T-helper 1 cell treated with Interleukin-12 subunit alpha and Interleukin-12 subunit beta and Interleukin-4 antibody, amounts not matched to agents 30 μg/mL and 1 μg/mL, for 36 hours (primary cell): ENCODE measurements at regions not wholly inside any gene's neighbourhood (a gene's known extent, or its start where the extent isn't known, plus 50 kb on each side); places are given as distances from the start of the nearest gene placed in this dataset.
"Not testable (repeated sequence)": the region's sequence is repeated elsewhere in the genome, so short reads cannot be mapped to it uniquely, and the experiment has no call there.

ENCODE experiments used
- H3K27ac Mint-ChIP-seq: one replicate; pipeline ENCODE4 v1.8.0; 2021; ENCODE audit warnings: mild to moderate bottlenecking, mixed read lengths
- H3K27me3 Mint-ChIP-seq: one replicate; pipeline ENCODE4 v1.8.0; 2021; ENCODE audit warnings: low read depth, mixed read lengths
- H3K36me3 Mint-ChIP-seq: one replicate; pipeline ENCODE4 v1.8.0; 2021; ENCODE audit warnings: low read depth, mixed read lengths
- H3K4me1 Mint-ChIP-seq: one replicate; pipeline ENCODE4 v1.8.0; 2021; ENCODE audit warnings: low read depth, mixed read lengths
- H3K4me3 Mint-ChIP-seq: one replicate; pipeline ENCODE4 v1.8.0; 2021; ENCODE audit warnings: mild to moderate bottlenecking, moderate library complexity, mixed read lengths
- H3K9me3 Mint-ChIP-seq: one replicate; pipeline ENCODE4 v1.8.0; 2021; ENCODE audit warnings: mixed read lengths

DNA sequence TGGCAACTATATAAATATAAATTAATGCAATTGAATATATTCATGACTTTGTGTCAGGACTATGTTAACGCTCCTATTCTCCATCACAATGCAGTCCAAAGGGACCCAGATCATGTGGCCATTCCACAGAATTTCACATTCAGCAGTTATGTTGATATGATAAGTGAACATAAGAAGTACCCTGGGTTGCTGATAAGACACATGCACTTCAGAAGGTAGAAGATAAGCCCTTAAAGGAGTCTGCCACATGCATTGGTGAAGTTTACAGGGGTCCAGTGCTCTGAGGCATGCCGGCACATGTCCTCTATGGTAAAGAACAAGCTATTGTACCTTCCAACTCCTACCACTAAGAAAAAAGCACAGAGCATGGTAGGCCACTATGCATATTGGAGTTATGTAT is 76.4 kb downstream of the PHAX start:
- peaks cover 21% of the 10 kb centered on the region for H3K4me1 Mint-ChIP-seq
- H3K36me3 Mint-ChIP-seq: no peaks in the 10 kb centered on the region
- no peaks in the 10 kb centered on the region for H3K27me3 Mint-ChIP-seq
- no peak overlapping the region for H3K27ac Mint-ChIP-seq
- H3K9me3 Mint-ChIP-seq: peaks cover under 1% of the 10 kb centered on the region
- H3K4me3 Mint-ChIP-seq: no peak overlapping the region

DNA sequence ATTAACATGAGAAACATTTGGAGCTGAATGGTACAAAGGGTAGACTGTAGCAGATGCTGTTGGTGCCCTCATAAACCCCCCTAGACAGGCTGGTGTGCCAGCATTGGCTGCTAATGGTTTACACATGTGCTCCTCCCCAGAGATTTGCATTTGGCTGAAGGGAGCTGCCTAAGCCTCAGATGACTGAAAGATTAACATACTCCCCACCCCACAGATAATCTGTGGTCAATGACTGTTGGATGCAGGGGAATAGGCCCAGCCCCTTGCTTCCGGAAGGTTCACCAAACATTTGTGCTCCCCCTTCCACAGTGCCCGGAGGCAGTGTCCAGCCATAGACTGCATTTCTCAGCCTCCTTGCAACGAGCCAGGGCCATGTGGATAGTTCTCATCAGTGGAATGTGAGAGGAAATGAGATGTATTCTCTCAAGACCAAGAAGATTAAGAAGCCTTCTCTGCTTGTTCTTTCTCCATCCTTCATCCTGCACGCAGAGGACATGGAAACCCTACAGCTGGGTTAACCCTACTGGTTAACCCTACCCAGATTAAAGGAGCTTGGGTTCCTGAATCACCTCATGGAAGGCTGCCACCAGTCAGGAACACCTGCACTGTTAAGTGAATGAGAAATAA is 79.6 kb downstream of the PHAX start:
- H3K4me1 Mint-ChIP-seq: peaks cover 28% of the 10 kb centered on the region
- H3K36me3 Mint-ChIP-seq: no peaks in the 10 kb centered on the region
- H3K4me3 Mint-ChIP-seq: no peak overlapping the region
- H3K27me3 Mint-ChIP-seq: no peaks in the 10 kb centered on the region
- H3K9me3 Mint-ChIP-seq: no peaks in the 10 kb centered on the region
- no peak overlapping the region for H3K27ac Mint-ChIP-seq

DNA sequence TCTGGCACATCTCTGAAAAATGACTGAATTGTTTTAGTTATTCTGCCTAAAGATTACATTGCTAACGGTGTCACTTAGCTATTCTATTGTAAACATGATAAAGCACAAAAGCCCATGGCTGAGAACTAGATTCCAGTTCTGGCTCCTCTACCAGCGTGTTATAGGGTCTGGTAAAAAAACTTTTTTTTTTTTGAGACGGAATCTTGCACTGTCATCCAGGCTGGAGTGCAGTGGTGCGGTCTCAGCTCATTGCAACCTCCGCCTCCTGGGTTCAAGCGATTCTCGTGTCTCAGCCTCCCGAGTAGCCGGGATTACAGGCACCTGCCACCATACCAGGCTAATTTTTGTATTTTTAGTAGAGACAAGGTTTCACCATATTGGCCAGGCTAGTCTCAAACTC is 80.6 kb downstream of the PHAX start:
- not testable (repeated sequence) for H3K27me3 Mint-ChIP-seq, H3K9me3 Mint-ChIP-seq, H3K27ac Mint-ChIP-seq, H3K36me3 Mint-ChIP-seq, H3K4me3 Mint-ChIP-seq
- H3K4me1 Mint-ChIP-seq: peaks cover 29% of the 10 kb centered on the region

DNA sequence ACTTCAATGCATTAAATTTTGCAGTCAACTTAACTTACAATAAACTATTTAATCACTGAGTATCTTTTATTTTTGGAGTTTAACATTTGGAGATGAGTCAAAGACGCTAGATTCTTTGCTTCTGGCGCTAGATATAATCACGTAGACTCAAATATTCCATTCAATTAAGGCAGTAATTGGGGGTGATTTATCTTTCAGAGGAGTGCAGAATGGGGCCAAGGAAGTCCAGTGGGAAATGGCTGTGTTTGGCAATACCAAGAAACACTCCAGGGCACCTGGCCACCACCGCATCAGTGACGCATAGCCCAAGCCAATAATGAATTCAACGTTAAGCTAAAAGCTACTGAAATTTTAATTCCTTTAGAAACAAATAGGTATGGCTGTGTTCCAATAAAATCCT is 81.2 kb downstream of the PHAX start:
- peaks cover 30% of the 10 kb centered on the region for H3K4me1 Mint-ChIP-seq
- no peak overlapping the region for H3K4me3 Mint-ChIP-seq
- no peaks in the 10 kb centered on the region for H3K36me3 Mint-ChIP-seq
- H3K27ac Mint-ChIP-seq: no peak overlapping the region
- H3K27me3 Mint-ChIP-seq: no peaks in the 10 kb centered on the region
- no peaks in the 10 kb centered on the region for H3K9me3 Mint-ChIP-seq

DNA sequence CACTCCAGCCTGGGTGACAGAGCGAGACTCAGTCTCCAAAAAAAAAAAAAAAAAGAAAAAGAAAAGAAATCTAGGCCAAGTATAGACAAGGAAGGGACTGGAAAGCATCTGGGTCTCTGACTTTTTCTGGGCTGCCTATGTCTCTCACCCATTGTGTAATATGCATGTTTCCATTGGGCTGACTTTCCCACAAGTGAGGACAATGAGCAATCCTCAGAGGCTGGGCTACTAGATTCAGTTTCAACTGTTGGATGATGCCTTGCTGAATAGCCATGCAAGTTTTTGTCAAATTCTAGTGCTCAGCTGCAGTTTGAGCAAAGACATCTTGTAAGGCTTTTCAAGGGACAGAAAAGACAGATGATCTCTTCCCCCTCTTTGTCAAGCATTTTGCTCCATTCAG is 82.1 kb downstream of the PHAX start:
- Mint-ChIP-seq H3K27me3 (no peaks in the 10 kb centered on the region), H3K36me3 (no peaks in the 10 kb centered on the region), H3K4me3 (no peak overlapping the region), H3K9me3 (no peaks in the 10 kb centered on the region), H3K4me1 (peaks cover 29% of the 10 kb centered on the region), H3K27ac (no peak overlapping the region)

DNA sequence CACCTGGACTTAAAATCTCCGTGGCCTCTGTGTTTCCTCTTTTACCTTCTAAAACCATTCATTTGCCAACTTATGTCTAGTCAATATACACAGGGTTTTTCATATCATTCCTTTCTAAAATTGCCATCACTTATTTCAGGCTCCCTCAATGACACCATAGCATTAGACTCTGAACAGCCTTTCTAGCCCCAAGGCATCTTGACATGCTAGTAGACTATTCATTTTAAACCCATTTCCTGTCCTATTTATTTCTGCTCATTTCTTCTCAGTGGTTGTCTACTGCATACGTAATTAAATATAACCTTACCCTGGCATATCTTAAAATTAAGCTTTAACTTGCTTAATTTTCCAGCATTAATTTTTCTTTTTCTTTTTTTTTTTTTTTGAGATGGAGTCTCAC is 83.2 kb downstream of the PHAX start:
- no peak overlapping the region for H3K4me3 Mint-ChIP-seq
- H3K36me3 Mint-ChIP-seq: no peaks in the 10 kb centered on the region
- H3K9me3 Mint-ChIP-seq: no peaks in the 10 kb centered on the region
- H3K27ac Mint-ChIP-seq: no peak overlapping the region
- H3K4me1 Mint-ChIP-seq: peaks cover 28% of the 10 kb centered on the region
- H3K27me3 Mint-ChIP-seq: no peaks in the 10 kb centered on the region

DNA sequence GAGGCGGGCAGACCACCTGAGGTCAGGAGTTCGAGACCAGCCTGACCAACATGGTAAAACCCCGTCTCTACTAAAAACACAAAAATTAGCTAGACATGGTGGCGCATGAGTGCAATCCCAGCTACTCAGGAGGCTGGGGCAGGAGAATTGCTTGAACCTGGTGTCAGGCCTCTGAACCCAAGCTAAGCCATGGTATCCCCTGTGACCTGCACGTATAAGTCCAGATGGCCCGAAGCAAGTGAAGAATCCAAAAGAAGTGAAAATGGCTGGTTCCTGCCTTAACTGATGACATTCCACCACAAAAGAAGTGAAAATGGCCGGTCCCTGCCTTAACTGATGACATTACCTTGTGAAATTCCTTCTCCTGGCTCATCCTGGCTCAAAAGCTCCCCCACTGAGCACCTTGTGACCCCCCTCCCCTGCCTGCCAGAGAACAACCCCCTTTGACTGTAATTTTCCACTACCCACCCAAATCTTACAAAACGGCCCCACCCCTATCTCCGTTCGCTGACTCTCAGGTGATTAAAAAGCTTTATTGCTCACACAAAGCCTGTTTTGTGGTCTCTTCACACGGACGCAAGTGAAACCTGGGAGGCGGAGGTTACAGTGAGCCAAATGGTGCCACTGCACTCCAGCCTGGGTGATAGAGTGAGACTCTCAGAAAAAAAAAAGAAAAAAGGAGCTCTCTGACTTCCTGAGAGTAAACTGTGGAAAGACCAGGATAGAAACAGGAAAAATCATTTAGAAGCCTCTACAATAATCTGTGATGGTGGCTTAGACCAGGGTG is 84.1 kb downstream of the PHAX start:
- not testable (repeated sequence) for H3K9me3 Mint-ChIP-seq, H3K36me3 Mint-ChIP-seq, H3K27me3 Mint-ChIP-seq
- peak overlapping the region; percentile 0 for H3K4me3 Mint-ChIP-seq
- peaks cover 23% of the 10 kb centered on the region for H3K4me1 Mint-ChIP-seq
- H3K27ac Mint-ChIP-seq: peak overlapping the region; percentile 58

DNA sequence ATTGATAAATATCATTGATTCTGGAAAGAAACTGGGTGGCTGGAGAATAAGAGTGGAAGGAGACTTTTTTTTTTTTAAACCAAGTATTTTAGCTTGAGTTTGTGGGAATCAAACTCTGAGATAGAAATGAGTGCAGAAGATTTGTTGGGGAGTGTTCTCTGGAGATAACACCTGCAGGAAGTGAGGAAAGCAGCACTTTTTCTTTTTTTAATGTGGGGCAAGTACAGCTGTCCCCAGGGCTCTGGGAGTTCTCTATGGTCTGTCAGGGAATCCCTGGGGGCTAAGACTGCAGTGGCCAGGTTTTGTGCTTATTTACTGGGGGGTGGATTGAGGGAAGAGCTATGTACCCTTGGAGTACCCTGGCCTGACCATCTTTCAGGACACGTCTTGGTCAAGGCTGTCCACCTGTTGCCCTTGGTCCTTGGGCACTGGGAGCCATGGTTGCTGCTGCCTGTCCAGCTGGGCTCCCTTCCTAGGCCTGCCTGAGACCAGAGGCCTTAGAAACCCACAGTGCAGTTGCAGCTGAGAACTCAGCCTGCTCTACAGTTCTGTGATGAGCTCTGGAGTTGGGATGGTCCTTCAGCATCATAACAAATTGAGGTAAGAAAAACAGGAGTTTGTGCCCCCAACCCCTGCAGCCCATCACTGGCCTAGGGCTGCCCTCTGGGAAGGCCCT is 85.8 kb downstream of the PHAX start:
- no peaks in the 10 kb centered on the region for H3K9me3 Mint-ChIP-seq
- no peaks in the 10 kb centered on the region for H3K36me3 Mint-ChIP-seq
- H3K27ac Mint-ChIP-seq: no peak overlapping the region
- H3K27me3 Mint-ChIP-seq: no peaks in the 10 kb centered on the region
- peaks cover 16% of the 10 kb centered on the region for H3K4me1 Mint-ChIP-seq
- no peak overlapping the region for H3K4me3 Mint-ChIP-seq

DNA sequence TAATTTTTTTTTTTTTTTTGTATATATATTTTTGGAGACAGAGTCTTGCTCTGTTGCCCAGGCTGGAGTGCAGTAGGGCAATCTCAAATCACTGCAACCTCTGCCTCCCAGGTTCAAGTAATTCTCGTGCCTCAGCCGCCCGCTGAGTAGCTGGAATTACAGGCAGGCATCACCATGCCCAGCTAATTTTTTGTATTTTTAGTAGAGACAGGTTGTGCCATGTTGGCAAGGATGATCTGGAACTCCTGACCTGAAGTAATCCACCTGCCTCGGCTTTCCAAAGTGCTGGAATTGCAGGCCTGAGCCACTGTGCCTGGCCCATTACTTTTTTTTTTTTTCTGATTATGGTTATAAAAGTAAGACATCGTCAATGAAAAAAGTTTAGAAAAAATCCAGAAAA is 84.0 kb upstream of the LMNB1 start:
- H3K4me1 Mint-ChIP-seq: no peaks in the 10 kb centered on the region

DNA sequence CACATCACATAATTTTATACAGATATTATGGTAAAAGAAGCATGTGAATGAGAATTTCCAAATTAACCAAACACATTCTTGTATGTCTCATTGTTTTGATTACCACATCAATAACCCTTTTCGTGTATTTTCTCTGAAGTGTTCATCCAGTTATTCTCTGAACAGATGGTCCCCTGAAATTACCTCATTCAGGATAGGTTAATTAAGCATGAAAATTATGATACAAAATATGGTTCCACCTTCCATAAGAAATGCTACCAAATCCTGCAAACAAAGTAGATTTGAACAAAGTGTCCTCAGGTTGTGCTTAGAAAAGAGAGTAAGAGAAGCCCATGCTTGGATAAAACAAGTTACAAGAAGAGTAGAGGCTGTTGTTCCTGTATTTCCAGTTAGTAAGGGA is 83.1 kb upstream of the LMNB1 start:
- H3K4me1 Mint-ChIP-seq: no peaks in the 10 kb centered on the region
- H3K27ac Mint-ChIP-seq: no peak overlapping the region
- no peaks in the 10 kb centered on the region for H3K9me3 Mint-ChIP-seq
- no peaks in the 10 kb centered on the region for H3K27me3 Mint-ChIP-seq
- H3K4me3 Mint-ChIP-seq: no peak overlapping the region
- no peaks in the 10 kb centered on the region for H3K36me3 Mint-ChIP-seq

More for the DNA sequence above, 84.0 kb upstream of the LMNB1 start:
- Mint-ChIP-seq H3K36me3 (no peaks in the 10 kb centered on the region), H3K27ac (no peak overlapping the region), H3K27me3 (no peaks in the 10 kb centered on the region), H3K4me3 (no peak overlapping the region), H3K9me3 (no peaks in the 10 kb centered on the region)

DNA sequence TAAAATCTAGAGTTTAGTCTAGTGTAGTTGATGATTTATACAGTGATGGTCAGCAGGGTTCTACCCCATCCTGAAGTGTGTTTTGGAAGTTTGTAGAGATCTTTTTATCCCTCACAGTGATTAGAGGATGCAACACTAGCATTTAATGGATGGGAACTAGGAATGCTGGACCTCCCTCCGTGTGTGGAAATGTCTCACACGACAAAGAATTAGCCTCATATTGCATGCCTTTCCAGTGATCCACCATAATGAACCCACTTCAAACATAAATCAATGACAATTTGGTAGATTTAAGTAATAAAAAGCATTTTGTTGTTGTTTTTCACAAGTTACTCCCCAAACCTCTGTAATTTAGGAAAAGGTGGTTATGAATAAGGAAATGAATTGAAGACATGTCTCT is 82.5 kb upstream of the LMNB1 start:
- Mint-ChIP-seq H3K9me3 (no peaks in the 10 kb centered on the region), H3K27me3 (no peaks in the 10 kb centered on the region), H3K4me3 (no peak overlapping the region), H3K4me1 (no peaks in the 10 kb centered on the region), H3K36me3 (no peaks in the 10 kb centered on the region), H3K27ac (no peak overlapping the region)

DNA sequence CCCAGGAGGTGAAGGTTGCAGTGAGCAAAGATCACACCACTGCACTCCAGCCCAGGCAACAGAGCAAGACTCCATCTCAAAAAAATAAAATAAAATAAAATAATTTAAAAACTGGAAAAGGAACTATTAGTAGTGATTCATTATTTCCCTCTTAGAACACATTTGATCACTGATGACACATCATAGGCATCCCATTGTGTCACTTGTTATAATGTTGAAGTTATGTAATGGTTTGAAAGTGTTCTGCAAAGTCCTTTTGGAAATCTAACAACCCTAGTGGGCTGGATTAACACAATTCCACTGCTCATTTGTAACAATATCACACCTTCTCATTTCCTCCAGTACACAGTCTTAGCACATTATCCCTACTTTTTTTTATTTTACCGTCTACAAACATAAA is 81.8 kb upstream of the LMNB1 start:
- peaks cover 5% of the 10 kb centered on the region for H3K4me1 Mint-ChIP-seq
- no peak overlapping the region for H3K4me3 Mint-ChIP-seq
- no peaks in the 10 kb centered on the region for H3K36me3 Mint-ChIP-seq
- no peaks in the 10 kb centered on the region for H3K27me3 Mint-ChIP-seq
- no peak overlapping the region for H3K27ac Mint-ChIP-seq
- no peaks in the 10 kb centered on the region for H3K9me3 Mint-ChIP-seq

DNA sequence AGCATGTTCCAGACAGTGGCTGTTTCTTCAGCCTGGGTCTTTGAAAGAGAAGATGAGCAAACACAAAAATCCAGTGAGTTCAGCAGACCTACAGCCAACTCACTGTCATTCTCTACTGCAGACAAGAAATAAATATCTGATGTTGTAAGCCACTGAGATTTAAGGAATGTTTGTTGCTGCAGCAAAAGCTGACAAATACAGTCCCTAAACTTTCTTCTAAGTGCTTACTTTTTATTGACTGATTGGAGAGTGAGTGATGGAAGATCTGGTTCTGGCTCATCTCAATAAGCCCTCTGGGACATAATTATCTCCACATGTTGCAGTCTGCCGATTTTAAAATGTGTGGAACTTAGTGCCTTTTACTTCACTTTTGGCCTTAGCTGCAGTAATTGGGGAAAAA is 69.9 kb upstream of the LMNB1 start:
- Mint-ChIP-seq H3K4me3 (no peak overlapping the region), H3K36me3 (peaks cover 4% of the 10 kb centered on the region), H3K27me3 (no peaks in the 10 kb centered on the region), H3K27ac (no peak overlapping the region), H3K4me1 (no peaks in the 10 kb centered on the region), H3K9me3 (peaks cover 13% of the 10 kb centered on the region)

DNA sequence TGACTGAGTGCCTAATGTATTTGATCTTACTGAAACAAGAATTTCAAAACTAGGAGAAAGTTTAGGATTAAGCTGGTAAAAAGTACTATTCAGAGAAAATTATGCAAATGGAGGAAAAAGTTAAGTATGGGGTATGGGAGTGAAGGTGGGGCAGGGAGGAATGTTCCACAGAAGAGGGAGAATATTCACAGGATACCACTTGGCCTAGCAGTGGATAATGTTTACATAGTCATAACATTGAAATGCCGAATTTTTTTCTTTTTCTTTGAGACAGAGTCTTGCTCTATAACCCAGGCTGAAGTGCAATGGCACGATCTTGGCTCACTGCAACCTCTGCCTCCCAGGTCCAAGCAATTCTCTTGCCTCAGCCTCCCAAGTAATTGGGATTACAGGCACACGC is 61.2 kb upstream of the LMNB1 start:
- Mint-ChIP-seq H3K4me3 (no peak overlapping the region), H3K27me3 (no peaks in the 10 kb centered on the region), H3K9me3 (peaks cover 5% of the 10 kb centered on the region), H3K36me3 (no peaks in the 10 kb centered on the region), H3K27ac (no peak overlapping the region), H3K4me1 (peaks cover 3% of the 10 kb centered on the region)

DNA sequence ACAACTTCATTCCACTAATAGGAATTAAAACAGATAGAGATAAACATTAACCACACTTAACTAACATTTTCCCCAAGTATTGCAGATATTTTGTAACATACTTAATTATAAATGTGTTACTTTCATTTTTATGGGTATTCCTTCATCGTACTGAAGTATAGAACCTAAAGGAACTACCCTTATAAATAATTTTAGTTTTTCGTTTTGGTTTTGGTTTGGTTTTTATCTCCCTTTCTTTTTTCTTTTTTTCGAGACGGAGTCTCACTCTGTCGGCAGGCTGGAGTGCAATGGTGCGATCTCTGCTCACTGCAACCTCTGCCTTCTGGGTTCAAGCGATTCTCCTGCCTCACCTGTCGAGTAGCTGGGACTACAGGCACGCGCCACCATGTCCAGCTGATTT is 60.1 kb upstream of the LMNB1 start:
- Mint-ChIP-seq H3K4me3 (no peak overlapping the region), H3K27me3 (no peaks in the 10 kb centered on the region), H3K36me3 (no peaks in the 10 kb centered on the region), H3K4me1 (peaks cover 3% of the 10 kb centered on the region), H3K9me3 (peaks cover 5% of the 10 kb centered on the region), H3K27ac (no peak overlapping the region)
